ENCODE measurements at regions not wholly inside any gene's neighbourhood (a gene's known extent, or its start where the extent isn't known, plus 50 kb on each side); places are given as distances from the start of the nearest gene placed in this dataset.

- TF ChIP-seq POLR2A (IDR thresholded peaks at IDR 0.05; ENCODE audit: borderline replicate concordance, extremely low read depth, insufficient read depth, insufficient read length) (no peak), SP1 (IDR thresholded peaks at IDR 0.05; ENCODE audit: low read depth) (no peak), ZFX (IDR thresholded peaks at IDR 0.05) (no peak)
Measured at GRCh38 chr21:29246614-29247013, 52.1 kb upstream of the BACH1 start.

Data from HCT116 (cell line).